Middle frontal gyrus (tissue), 1 donor: ENCODE measurements at regions not wholly inside any gene's neighbourhood (a gene's known extent, or its start where the extent isn't known, plus 50 kb on each side); places are given as distances from the start of the nearest gene placed in this dataset.

Experiments used
- DNase-seq: peaks from one replicate; pipeline ENCODE4 v3.0.0-alpha.2; 2015; ENCODE audit warnings: low spot score; ENCODE audit errors: extremely low spot score

- DNase-seq, result no peak
Measured at GRCh38 chr7:17126413-17127268, 171.8 kb upstream of the AHR start.

- DNase-seq, result no peak
Measured at GRCh38 chr7:17129218-17129617, 169.2 kb upstream of the AHR start.

GRCh38 chr7:17130281-17131059 lies 168.0 kb upstream of the AHR start:
- DNase-seq, result no peak

DNA sequence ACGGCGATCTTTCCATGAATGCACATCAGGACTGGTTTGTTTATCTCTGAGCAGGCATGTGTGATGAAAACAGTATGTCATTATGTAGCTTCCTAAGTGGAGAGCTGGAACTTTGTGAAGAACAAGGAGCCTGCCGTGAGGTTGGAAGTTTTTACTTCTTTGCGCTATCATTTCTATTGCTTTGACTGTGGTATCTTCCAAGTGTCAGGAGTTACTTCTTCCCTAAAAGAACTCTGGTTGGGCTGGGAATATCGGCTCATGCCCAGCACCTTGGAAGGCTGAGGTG lies 167.4 kb upstream of the AHR start:
- no peak for DNase-seq

DNA sequence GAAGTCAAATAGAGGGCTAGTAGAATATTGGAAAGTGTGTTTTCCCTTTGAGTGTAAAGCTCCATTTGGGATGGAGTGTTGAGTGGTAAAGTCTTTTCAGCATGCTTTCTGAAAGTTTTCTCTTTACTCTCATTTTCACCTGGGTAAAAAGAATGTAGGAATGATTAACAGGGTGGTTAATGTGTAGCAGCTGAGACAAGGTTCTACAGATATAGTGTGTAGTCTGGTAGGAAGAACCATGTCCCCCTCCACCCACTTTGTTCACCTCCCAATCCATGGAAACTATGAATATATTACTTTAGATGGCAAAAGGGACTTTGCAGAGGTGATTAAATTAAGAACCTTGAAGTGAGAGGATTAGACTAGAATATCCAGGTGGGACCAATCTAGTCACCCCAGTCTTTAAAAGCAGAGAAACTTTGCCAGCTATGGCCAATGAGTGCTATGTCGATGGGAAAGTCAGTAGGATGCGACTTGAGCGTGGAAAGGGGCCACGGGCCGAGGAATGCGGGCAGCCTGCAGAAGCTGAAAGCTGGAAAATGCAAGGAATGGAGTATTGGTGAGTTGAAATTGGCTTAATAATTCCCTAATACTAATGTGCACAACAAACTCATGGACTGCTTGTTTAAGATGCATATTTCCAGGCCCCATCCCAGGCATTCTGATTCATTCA lies 166.3 kb upstream of the AHR start:
- DNase-seq, result no peak

DNA sequence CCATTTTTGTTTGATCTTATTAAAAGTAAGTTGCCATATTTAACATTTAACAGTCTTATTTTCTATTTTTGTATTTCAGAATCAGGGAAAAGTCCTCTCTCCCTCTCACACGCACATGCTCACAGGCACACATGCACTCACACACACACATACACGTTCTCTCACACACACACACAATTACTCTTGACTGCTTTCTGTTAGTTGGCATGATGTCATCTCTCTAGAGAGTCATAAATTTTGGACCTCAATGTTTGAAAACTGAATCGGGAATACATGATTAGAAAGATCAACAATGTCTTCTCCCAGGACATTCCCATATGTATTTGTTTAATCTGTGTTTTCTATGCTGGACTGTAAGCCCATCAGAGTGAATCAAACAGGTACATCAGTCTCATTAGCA lies 165.7 kb upstream of the AHR start:
- no peak for DNase-seq

DNA sequence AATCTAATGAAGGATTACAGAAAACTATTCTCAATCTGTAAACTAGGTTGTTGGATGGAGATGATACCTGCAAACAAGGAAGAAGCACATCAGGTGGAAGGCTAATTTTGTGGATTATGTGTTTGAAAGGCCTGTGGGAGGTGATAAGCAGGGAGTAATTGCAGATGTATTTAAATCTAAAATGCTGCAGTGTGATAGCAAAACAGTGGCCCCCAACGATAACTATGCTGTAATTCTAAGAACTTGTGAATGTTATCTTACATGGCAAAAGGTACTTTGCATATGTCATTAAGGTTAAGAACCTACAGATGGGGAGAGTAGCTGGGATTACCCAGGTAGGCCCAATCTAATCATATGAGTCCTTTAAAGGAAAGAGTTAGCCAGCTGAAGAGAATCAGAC lies 164.5 kb upstream of the AHR start:
- no peak for DNase-seq

DNA sequence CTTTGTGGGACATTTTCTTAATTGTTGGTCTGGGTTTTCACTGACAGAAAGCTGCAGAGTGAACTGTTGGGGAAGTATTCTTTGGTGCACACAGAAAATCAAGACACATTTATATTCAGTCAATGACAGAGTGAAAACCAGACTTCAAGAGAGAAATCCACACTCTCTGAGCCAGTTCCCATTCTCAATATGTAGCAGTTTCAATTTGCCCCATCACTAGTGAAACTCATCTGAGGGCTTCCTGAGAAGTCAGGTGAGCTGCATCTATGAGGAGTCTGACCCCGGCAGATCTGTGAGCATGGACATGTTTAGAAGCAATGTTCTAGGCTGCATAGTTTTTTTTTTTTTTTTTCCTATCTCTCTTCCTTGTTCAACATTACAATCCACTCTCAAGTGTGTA lies 163.7 kb upstream of the AHR start:
- no peak for DNase-seq

DNA sequence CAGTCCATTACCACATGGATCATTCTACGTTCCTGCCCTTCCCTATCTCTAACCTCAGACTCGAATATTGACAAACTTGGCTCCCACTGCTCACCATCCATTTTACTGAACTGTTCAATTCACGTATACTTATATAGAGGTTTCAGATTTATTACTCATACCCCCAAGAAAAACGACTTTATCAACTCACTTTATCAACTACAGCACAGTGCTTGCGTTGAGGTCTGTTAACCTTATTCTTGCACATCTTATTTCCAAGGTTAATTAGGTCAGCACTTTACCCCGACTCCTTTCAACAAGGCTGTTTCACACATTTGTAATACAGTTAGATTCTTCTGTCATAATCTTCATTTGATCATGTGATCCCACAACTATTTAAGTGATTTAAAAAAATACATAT lies 162.3 kb upstream of the AHR start:
- no peak for DNase-seq

DNA sequence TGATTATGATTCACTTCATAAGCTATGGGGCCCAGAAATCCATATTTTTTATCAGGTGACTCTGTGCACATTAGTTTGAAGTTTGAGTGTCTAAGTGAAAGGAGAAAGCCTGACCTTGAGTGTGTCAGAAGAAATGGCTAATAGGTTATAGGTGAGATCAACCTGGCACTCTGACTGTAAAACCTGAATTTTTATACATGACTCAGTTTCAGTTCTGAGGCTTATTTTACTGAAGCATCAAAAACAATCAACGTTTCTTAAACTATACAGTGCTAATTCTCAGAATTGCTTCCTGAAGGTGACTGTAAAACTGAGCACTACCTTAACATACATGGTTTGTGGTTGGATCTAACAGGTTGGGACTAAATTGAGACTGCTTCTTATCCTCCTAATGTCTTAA lies 159.4 kb upstream of the AHR start:
- DNase-seq, result no peak

DNA sequence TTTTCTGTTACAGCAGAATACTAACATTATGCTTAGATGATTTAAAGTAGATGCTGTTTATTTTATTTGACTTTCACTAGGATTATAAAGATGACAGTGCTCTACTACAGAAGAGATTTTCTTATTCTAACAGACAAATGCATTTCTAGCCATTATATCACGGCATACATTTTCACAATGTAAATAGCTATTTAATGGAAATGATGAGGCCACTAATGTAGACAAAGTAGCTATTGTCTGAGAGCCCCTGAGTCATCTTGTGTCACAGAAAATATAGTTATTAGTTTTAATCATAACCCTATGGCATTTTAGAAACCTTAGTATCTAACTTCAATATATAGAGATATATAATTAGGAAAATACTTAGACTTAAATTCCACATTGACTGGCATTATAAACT lies 158.0 kb upstream of the AHR start:
- DNase-seq, result no peak

DNA sequence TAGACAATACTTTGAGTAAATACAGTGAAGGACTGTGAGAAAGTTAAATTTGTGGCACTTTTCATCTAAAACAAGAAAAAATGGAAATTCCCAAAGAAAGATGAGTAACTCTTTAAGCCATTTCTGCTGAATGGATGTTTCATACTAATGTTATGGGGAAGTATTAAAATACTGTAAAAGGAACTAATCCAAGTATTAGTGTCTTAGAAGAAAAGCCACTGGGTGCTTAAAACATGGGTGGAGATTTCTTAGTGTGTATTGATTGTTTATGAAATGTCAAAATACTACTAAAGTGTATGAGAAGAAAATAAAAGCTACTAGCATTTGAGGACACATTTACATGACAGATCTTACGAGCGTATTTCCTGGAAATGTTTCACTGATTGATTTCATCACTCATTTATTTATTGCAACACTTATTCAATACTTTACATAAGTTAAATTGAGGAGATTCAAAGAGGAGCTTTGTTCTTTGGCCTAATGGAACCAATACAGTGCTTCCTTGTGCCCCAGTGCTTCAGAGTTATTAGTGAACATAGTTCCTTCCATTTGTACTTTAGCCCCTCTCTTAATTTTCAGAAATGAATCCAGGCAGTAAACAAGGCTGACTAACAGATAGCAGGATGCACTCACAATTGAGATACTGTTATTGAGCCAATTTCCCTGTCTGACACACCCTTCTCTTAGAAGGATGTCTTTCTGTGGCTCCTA lies 155.5 kb upstream of the AHR start:
- no peak for DNase-seq

DNA sequence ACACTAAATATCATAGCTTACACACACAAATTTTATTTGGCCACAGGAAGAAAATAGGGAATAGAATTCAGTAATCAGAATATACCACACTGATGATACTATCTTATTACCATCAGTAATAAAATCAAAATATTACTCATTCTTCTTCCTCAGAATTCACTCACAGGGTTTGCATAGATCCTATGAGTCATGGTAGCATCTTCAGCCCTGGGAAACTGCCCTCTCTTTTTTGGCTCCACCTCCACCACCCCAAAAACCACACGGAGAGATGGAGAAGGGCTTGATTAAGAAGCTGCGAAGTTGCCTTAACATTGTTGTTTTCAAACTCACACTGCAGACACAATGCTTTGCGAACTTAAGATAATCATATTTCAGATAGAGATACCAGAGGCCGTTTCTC lies 154.1 kb upstream of the AHR start:
- no peak for DNase-seq

DNA sequence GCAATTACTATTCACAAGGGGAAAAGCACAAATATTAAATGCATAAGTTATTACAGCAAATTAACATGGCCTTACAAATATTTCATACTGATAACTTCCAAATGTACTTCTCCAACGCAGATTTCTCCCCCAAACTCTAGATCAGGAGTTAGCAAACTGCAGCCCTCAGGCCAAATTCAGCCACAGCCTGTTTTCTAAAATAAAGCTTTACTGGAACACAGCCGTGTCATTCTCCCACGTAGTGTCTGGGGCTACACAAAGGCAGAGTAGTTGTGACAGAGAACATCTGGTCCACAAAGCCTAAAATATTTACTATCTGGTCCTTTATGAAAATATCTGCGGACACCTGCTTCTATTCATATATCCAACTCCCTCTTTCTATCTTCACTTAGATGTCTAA lies 151.8 kb upstream of the AHR start:
- no peak for DNase-seq

DNA sequence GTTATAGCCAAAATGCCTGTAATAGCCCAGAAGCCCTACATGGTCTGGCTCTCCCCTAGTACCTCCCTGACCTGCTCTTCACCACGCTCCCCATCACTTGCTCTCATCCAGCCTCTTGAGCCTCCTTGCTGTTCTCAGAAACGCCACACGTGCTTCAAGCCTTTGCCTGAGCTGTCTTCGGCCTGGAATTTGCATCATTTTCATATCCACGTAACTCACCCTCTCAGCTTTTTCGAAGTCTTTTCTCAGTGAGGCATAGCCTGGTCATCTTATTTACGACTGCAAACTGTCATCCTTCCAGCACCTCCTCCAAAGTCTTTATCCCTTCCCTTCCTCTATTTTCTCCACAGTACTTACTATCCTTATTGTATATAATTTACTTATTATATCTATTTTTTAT lies 151.0 kb upstream of the AHR start:
- DNase-seq, result no peak

DNA sequence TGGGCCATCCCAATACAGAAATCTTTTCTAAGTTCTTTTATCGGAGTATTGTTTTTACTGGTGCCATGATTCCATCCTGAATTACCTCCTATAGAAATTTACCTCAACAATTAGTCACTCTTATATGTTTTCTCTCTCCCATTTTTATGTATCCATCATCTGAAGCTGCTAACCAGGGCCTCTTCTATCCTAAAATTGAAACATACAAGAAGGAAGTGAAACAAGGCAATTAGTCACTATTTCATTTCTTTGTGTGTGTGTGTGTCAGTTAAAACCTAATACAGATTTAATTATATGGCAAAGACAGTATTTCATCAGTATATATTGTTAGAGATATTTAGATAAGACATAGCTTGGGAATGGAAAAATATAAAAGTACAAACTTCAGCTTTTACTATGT lies 148.4 kb upstream of the AHR start:
- DNase-seq, result no peak

DNA sequence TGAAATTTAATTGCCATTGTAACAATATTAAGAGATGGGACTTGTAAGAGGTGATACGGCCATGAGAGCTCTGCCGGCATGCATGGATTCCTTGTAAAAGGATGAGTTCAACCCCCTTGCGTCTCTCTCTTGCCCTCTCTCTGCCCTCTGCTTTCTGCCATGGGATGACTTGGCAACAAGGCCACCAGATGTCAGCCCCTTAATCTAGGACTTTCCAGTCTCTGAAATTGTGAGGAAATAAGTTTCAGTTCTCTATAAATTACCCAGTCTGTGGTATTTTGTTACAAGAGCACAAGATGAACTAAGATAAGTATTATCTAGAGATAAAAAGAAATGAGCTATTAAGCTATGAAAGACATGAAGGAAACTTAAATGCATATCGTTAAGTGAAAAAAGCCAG lies 145.7 kb upstream of the AHR start:
- no peak for DNase-seq

DNA sequence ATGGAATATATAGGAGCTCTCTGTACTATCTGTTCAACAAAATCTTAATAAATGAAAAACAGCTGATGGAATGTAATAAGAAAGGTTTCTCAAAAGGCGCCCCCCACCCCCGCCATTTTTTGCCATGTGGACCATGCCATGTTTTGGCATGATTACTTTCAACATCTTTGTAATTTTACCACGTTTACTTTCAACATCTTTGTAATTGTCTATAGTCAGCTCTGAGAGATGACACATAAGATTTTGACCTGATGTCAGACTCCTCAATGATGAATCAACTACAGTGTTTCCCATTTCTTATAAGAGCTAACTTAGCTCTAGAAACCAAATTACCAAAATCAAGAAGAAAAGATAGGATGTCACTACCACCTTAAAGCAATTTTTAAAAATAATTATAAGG lies 144.9 kb upstream of the AHR start:
- DNase-seq, result no peak

DNA sequence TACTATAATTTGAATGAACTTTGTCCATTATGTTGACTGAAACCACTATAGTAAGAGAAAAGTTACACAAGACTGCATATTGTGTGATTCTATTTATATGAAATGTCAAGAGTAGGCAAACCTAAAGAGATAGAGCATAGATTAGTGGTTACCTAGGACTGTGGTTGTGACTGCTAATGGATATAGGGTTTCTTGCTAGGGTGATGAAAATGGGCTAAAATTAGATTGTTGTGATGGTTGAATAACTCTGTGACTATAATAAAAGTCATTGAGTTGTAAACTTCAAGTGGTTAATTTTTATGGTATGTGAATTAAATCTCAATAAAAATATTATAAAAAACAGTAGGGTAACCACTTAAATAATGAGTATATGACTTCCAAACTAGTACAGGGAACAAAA lies 142.9 kb upstream of the AHR start:
- DNase-seq, result no peak

GRCh38 chr7:17158261-17158660 lies 140.2 kb upstream of the AHR start:
- no peak for DNase-seq

- DNase-seq, result no peak
Measured at GRCh38 chr7:17159500-17160037, 138.9 kb upstream of the AHR start.
